NCI-H1417 treated with DMSO at 0.1 percent for 48 hours (cell line): ENCODE measurements at regions not wholly inside any gene's neighbourhood (a gene's known extent, or its start where the extent isn't known, plus 50 kb on each side); places are given as distances from the start of the nearest gene placed in this dataset.
"Not testable (repeated sequence)": the region's sequence is repeated elsewhere in the genome, so short reads cannot be mapped to it uniquely, and the experiment has no call there.

Experiments
- DNase-seq: peaks from one replicate; lab custom pipeline; 2025; lab: John Stamatoyannopoulos, UW

GRCh38 chr6:84581494-84582259 lies 182.7 kb downstream of the TBX18 start:
- DNase-seq = no peak

- DNase-seq = no peak
Observed at GRCh38 chr6:84579404-84579803, 185.0 kb downstream of the TBX18 start.

- DNase-seq = no peak
Observed at GRCh38 chr6:84576029-84576428, 188.4 kb downstream of the TBX18 start.

- DNase-seq = no peak
Observed at GRCh38 chr6:84575264-84575663, 189.1 kb downstream of the TBX18 start.

- DNase-seq = no peak
Observed at GRCh38 chr6:84569882-84570281, 194.5 kb downstream of the TBX18 start.

GRCh38 chr6:84568971-84569370 lies 195.4 kb downstream of the TBX18 start:
- DNase-seq = no peak

GRCh38 chr6:84565718-84566117 lies 198.7 kb downstream of the TBX18 start:
- not testable (repeated sequence) for DNase-seq

GRCh38 chr6:84560436-84561390 lies 203.7 kb downstream of the TBX18 start:
- DNase-seq = no peak

GRCh38 chr6:84556541-84557335 lies 207.7 kb downstream of the TBX18 start:
- no peak for DNase-seq

GRCh38 chr6:84554706-84555105 lies 209.7 kb downstream of the TBX18 start:
- no peak for DNase-seq

- DNase-seq = no peak
Observed at GRCh38 chr6:84554074-84554473, 210.3 kb downstream of the TBX18 start.

- DNase-seq = no peak
Observed at GRCh38 chr6:84553527-84553926, 210.9 kb downstream of the TBX18 start.

GRCh38 chr6:84551797-84552196 lies 212.6 kb downstream of the TBX18 start:
- no peak for DNase-seq

- DNase-seq = no peak
Observed at GRCh38 chr6:84549917-84550316, 214.5 kb downstream of the TBX18 start.

- no peak for DNase-seq
Observed at GRCh38 chr6:84547341-84547801, 217.0 kb downstream of the TBX18 start.

GRCh38 chr6:84546427-84546914 lies 217.9 kb downstream of the TBX18 start:
- no peak for DNase-seq

- no peak for DNase-seq
Observed at GRCh38 chr6:84539122-84539856, 225.1 kb downstream of the TBX18 start.

GRCh38 chr6:84536885-84537638 lies 227.3 kb downstream of the TBX18 start:
- DNase-seq = no peak

GRCh38 chr6:84528201-84528600 lies 236.2 kb downstream of the TBX18 start:
- no peak for DNase-seq

- no peak for DNase-seq
Observed at GRCh38 chr6:84526631-84527030, 237.8 kb downstream of the TBX18 start.
